ENCODE measurements at regions not wholly inside any gene's neighbourhood (a gene's known extent, or its start where the extent isn't known, plus 50 kb on each side); places are given as distances from the start of the nearest gene placed in this dataset.

GRCh38 chr13:53207556-53207955 lies 178.9 kb downstream of the OLFM4 start:
- no peak for DNase-seq

GRCh38 chr13:53214433-53214832 lies 185.8 kb downstream of the OLFM4 start:
- DNase-seq: no peak

- no peak for DNase-seq
Observed at GRCh38 chr13:53215563-53215962, 186.9 kb downstream of the OLFM4 start.

- DNase-seq: no peak
Observed at GRCh38 chr13:53216773-53217172, 188.2 kb downstream of the OLFM4 start.

- no peak for DNase-seq
Observed at GRCh38 chr13:53217194-53217593, 188.6 kb downstream of the OLFM4 start.

- DNase-seq: no peak
Observed at GRCh38 chr13:53220038-53220437, 191.4 kb downstream of the OLFM4 start.

- DNase-seq: no peak
Observed at GRCh38 chr13:53237696-53238095, 209.1 kb downstream of the OLFM4 start.

- DNase-seq: no peak
Observed at GRCh38 chr13:53238261-53238660, 209.6 kb downstream of the OLFM4 start.

- DNase-seq: no peak
Observed at GRCh38 chr13:53240401-53241025, 211.9 kb downstream of the OLFM4 start.

- DNase-seq: no peak
Observed at GRCh38 chr13:53241891-53242348, 213.3 kb downstream of the OLFM4 start.

- no peak for DNase-seq
Observed at GRCh38 chr13:53249236-53249635, 220.6 kb downstream of the OLFM4 start.

GRCh38 chr13:53250272-53250875 lies 221.8 kb downstream of the OLFM4 start:
- peak; percentile 52 to 86 for DNase-seq

- no peak for DNase-seq
Observed at GRCh38 chr13:53250977-53251376, 222.4 kb downstream of the OLFM4 start.

- no peak for DNase-seq
Observed at GRCh38 chr13:53254500-53254899, 225.9 kb downstream of the OLFM4 start.

GRCh38 chr13:53255795-53256194 lies 227.2 kb downstream of the OLFM4 start:
- no peak for DNase-seq

- no peak for DNase-seq
Observed at GRCh38 chr13:53260594-53260993, 232.0 kb downstream of the OLFM4 start.

- DNase-seq: no peak
Observed at GRCh38 chr13:53264751-53265385, 236.3 kb downstream of the OLFM4 start.

GRCh38 chr13:53266757-53267156 lies 238.1 kb downstream of the OLFM4 start:
- no peak for DNase-seq

GRCh38 chr13:53269634-53270033 lies 241.0 kb downstream of the OLFM4 start:
- no peak for DNase-seq

GRCh38 chr13:53272873-53273272 lies 244.3 kb downstream of the OLFM4 start:
- DNase-seq: no peak

- DNase-seq: no peak
Observed at GRCh38 chr13:53276265-53276664, 247.7 kb downstream of the OLFM4 start.

- no peak for DNase-seq
Observed at GRCh38 chr13:53281677-53282076, 253.1 kb downstream of the OLFM4 start.

GRCh38 chr13:53285896-53286430 lies 257.4 kb downstream of the OLFM4 start:
- no peak for DNase-seq

- no peak for DNase-seq
Observed at GRCh38 chr13:53298396-53298795, 269.8 kb downstream of the OLFM4 start.

Data from NCI-H1930 (cell line).